ENCODE measurements at regions not wholly inside any gene's neighbourhood (a gene's known extent, or its start where the extent isn't known, plus 50 kb on each side); places are given as distances from the start of the nearest gene placed in this dataset.
"Not testable (repeated sequence)": the region's sequence is repeated elsewhere in the genome, so short reads cannot be mapped to it uniquely, and the experiment has no call there.

DNA sequence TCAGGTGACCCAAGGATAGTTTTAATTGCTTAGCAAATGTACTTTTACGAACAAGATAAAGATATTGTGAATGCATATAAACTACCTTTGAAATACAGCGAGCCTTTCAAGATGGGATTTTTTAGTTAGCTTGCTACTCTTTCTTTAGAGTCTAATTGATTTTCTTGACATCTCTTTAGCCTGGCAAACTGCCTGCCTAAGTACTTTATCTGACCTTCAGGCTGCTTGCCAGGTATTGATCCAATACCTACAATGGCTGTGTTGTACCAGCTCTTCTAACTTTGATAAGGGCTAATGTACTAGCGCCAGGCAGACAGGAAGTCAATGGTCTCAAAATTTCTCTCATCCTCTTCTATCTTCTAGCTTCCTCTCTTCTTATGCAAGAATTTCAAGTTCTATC is 414.4 kb upstream of the ACVR2A start:
- no peak for TF ChIP-seq CTCF (IDR thresholded peaks at IDR 0.05)
- DNase-seq (ENCODE audit: low spot score) (no peak), ATAC-seq (ENCODE audit: low FRiP score) (no peak)

- no peak for ATAC-seq (ENCODE audit: low FRiP score)
- DNase-seq (ENCODE audit: low spot score): no peak
- no peak for TF ChIP-seq CTCF (IDR thresholded peaks at IDR 0.05)
These were observed 416.6 kb upstream of the ACVR2A start for GRCh38 chr2:147428120-147428747.

GRCh38 chr2:147425437-147426029 is 419.3 kb upstream of the ACVR2A start:
- TF ChIP-seq CTCF (IDR thresholded peaks at IDR 0.05): no peak
- DNase-seq (ENCODE audit: low spot score): no peak
- ATAC-seq (ENCODE audit: low FRiP score): no peak

DNA sequence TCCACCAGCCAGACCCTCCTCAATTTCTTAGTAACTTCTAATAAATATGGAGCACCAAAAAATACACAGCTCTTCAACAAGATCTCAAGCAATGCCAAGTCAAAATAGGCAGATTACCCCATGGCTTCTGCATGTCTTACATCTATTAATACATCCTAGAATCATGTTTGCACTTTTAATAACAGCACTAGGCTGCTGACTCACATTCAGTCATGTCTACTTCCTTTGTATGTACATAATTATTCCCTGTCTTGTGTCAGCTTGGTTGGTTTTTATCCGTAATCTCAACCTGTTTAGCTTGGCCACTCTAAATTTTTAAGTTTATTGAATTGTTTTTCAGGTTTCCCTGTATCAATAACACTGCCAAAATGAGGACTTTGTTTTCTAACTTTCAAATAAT is 420.1 kb upstream of the ACVR2A start:
- no peak for ATAC-seq (ENCODE audit: low FRiP score)

DNA sequence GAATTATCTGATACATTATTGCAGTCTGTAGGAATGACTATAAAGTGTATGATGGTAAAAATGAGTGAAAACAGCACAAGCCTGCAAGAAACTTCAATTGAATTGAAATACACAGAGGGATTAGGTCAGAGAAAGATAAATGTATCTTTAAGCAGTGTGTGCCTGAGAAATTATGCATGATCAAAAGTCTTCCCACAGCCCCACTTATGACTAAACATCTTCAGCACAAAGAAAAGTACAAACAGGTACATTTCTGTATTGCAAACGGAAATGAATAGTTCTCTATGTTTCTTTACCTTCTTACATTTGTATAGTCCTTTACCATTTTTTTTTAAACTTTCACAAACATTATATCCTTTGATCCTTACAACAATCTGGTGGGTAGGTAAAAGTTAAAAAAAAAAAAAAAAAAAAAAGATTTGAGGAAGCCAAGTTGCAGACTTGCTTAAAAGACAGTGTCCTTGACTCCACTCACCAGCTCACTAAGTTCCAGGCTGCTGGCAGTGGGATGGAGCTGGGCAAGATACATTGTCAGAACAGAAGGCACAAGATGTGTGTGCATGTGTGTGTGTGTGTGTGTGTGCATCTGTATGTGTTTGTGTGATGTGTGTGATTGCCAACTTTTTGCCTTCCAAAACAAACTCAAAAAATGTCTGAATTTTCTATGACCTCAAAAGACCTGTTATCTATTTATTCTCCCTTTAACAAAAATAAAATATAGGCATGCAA is 423.7 kb upstream of the ACVR2A start:
- no peak for DNase-seq (ENCODE audit: low spot score)
- no peak for TF ChIP-seq CTCF (IDR thresholded peaks at IDR 0.05)
- no peak for ATAC-seq (ENCODE audit: low FRiP score)

More for the DNA sequence above, 420.1 kb upstream of the ACVR2A start:
- no peak for DNase-seq (ENCODE audit: low spot score)
- no peak for TF ChIP-seq CTCF (IDR thresholded peaks at IDR 0.05)

DNA sequence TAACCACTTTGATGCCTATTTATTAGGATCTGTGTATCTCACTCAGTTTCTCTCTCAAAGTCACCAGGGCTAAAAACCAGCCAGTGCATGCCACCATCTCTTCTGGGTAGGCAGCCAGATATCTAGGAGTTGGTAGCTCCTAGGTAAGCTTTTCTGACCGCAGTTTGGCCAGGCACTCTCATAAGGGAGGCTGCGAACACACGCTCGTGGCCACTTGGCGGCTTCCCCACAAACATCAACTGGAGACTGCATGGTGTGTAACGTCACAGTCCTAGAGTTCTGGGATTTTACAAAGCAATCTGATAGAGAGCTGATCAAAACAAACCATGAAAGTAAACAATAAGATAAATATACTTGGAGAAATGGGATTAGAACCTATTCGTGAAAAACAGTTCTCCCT is 424.3 kb upstream of the ACVR2A start:
- ATAC-seq (ENCODE audit: low FRiP score): no peak
- DNase-seq (ENCODE audit: low spot score): no peak
- TF ChIP-seq CTCF (IDR thresholded peaks at IDR 0.05): no peak

DNA sequence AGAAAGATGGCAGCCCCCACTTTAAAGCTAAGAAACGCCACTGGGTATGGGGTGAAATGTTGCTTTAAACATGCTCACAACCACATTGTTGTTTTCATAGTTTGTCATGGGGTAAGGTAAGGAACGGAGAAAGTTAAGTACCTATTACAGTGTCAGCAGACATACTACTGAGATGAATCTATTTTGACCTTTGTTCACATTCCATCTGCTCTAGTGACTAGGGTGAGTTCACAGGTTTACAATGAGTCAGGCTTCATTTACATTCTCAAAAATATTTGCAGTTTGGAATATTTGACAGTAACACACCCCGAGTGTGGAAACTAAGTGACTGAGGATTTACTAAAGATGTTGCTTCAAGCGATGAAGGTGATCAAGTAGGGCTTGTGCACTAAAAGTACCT is 428.7 kb upstream of the ACVR2A start:
- DNase-seq (ENCODE audit: low spot score) (no peak), ATAC-seq (ENCODE audit: low FRiP score) (no peak)
- TF ChIP-seq CTCF (IDR thresholded peaks at IDR 0.05): no peak

GRCh38 chr2:147414656-147415055 is 430.2 kb upstream of the ACVR2A start:
- not testable (repeated sequence) for ATAC-seq (ENCODE audit: low FRiP score); DNase-seq (ENCODE audit: low spot score)

All from omental fat pad (tissue), 3 donors.